ENCODE measurements at regions not wholly inside any gene's neighbourhood (a gene's known extent, or its start where the extent isn't known, plus 50 kb on each side); places are given as distances from the start of the nearest gene placed in this dataset.
"Not testable (repeated sequence)": the region's sequence is repeated elsewhere in the genome, so short reads cannot be mapped to it uniquely, and the experiment has no call there.

DNA sequence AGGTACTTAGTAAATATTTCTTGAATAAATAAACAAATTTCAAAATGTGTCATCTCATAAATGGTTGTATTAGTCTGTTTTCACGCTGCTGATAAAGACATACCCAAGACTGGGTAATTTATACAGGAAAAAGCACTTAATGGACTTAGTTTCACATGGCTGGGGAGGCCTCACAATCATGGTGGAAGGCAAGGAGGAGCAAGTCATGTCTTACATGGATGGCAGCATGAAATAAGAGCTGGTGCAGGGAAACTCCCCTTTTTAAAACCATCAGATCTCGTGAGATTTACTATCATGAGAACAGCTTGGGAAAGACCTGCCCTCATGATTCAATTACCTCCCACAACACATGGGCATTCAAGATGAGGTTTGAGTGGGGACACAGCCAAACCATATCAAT, 317.3 kb upstream of the PRICKLE1 start:
- not testable (repeated sequence) for TF ChIP-seq CTCF (IDR thresholded peaks at IDR 0.05; ENCODE audit: low read depth, low read length); POLR2A (IDR thresholded peaks at IDR 0.05; ENCODE audit: extremely low read depth, insufficient read length); MAX (IDR thresholded peaks at IDR 0.05; ENCODE audit: low read depth, low read length)
